ENCODE measurements at regions not wholly inside any gene's neighbourhood (a gene's known extent, or its start where the extent isn't known, plus 50 kb on each side); places are given as distances from the start of the nearest gene placed in this dataset.

DNA sequence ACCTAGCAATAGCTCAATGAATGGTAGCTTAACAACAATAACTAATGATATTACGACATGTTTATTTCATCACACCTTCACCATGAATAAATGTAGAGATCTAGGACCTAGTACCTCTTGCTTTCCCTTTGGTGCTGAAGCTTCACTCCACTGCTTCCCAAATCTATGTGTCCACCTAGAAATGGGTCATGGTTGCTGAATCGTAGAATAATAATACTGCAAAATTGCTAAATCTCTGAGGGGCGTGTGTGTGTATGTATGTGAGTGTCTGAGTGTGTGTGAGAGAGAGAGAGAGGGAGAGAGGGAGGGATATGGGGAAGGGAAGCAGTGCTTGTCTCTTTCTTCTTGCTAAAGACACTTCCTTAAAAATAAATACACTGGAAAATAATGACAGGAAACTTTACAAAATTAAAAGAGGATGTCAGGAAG, 109.3 kb upstream of the BMP2K start:
- H3K9ac ChIP-seq (ENCODE audit: insufficient read depth, low read depth, low read length): no peak overlapping the region
- WGBS (ENCODE audit: low lambda C conversion rate): 14% methylated on average over 3 of the region's 3 CpGs
- no peaks in the 10 kb centered on the region for H4K20me1 ChIP-seq (ENCODE audit: insufficient read depth, low read length)
- DNase-seq (ENCODE audit: low spot score) (no peak), ATAC-seq (no peak), FAIRE-seq (no peak)
- no TSS peak for BruUV-seq (replicated peaks)
- no peaks in the 10 kb centered on the region for H3K79me2 ChIP-seq (ENCODE audit: insufficient read depth, low read length)
- H3K36me3 ChIP-seq (replicated peaks in 1 of 2; ENCODE audit: control insufficient read depth in 1 of 2, insufficient read depth in 2 of 2, low read length in 2 of 2): no peaks in the 10 kb centered on the region
- intact Hi-C loops (cut with micrococcal nuclease; ENCODE audit: unreplicated experiment) (no loop called here), in situ Hi-C loops (cut with HindIII; ENCODE audit: extremely low pct_ligation_motif_present, low pct_unique_long_range_greater_than_20kb) (no loop called here)
- peaks cover 34% of the 10 kb centered on the region for H3K4me1 ChIP-seq (ENCODE audit: insufficient read depth, low read length)
- no peak overlapping the region for H3K4me2 ChIP-seq (ENCODE audit: low read depth, low read length)
- no peak overlapping the region for H2AFZ ChIP-seq (ENCODE audit: low read length)
- CTCF ChIA-PET (ENCODE audit: low intra/inter-chr PET ratio, low total read pairs): no interaction called here
- TF ChIP-seq, protein P1, sequence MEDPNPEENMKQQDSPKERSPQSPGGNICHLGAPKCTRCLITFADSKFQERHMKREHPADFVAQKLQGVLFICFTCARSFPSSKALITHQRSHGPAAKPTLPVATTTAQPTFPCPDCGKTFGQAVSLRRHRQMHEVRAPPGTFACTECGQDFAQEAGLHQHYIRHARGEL (CRISPR knock-in tag; IDR thresholded peaks at IDR 0.05): no peak
- TF ChIP-seq RBM22 (optimal IDR thresholded peaks at IDR 0.05; ENCODE audit: low read length): no peak
- no peak for TF ChIP-seq ZNF720 (CRISPR knock-in tag; IDR thresholded peaks at IDR 0.05)
- no peak for TF ChIP-seq FOXP1 (IDR thresholded peaks at IDR 0.05)
- TF ChIP-seq FOXP1 (CRISPR knock-in tag; IDR thresholded peaks at IDR 0.05): no peak
- TF ChIP-seq, protein P2, sequence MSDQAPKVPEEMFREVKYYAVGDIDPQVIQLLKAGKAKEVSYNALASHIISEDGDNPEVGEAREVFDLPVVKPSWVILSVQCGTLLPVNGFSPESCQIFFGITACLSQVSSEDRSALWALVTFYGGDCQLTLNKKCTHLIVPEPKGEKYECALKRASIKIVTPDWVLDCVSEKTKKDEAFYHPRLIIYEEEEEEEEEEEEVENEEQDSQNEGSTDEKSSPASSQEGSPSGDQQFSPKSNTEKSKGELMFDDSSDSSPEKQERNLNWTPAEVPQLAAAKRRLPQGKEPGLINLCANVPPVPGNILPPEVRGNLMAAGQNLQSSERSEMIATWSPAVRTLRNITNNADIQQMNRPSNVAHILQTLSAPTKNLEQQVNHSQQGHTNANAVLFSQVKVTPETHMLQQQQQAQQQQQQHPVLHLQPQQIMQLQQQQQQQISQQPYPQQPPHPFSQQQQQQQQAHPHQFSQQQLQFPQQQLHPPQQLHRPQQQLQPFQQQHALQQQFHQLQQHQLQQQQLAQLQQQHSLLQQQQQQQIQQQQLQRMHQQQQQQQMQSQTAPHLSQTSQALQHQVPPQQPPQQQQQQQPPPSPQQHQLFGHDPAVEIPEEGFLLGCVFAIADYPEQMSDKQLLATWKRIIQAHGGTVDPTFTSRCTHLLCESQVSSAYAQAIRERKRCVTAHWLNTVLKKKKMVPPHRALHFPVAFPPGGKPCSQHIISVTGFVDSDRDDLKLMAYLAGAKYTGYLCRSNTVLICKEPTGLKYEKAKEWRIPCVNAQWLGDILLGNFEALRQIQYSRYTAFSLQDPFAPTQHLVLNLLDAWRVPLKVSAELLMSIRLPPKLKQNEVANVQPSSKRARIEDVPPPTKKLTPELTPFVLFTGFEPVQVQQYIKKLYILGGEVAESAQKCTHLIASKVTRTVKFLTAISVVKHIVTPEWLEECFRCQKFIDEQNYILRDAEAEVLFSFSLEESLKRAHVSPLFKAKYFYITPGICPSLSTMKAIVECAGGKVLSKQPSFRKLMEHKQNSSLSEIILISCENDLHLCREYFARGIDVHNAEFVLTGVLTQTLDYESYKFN (CRISPR knock-in tag; conservative IDR thresholded peaks at IDR 0.05): no peak
- TF ChIP-seq SNAPC2 (CRISPR knock-in tag; IDR thresholded peaks at IDR 0.05): no peak
- no peak for TF ChIP-seq ZNF329 (CRISPR knock-in tag; IDR thresholded peaks at IDR 0.05; ENCODE audit: low read depth)
- TF ChIP-seq, protein P3, sequence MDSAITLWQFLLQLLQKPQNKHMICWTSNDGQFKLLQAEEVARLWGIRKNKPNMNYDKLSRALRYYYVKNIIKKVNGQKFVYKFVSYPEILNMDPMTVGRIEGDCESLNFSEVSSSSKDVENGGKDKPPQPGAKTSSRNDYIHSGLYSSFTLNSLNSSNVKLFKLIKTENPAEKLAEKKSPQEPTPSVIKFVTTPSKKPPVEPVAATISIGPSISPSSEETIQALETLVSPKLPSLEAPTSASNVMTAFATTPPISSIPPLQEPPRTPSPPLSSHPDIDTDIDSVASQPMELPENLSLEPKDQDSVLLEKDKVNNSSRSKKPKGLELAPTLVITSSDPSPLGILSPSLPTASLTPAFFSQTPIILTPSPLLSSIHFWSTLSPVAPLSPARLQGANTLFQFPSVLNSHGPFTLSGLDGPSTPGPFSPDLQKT (CRISPR knock-in tag; IDR thresholded peaks at IDR 0.05; ENCODE audit: borderline replicate concordance): no peak
- TF ChIP-seq, protein P4, sequence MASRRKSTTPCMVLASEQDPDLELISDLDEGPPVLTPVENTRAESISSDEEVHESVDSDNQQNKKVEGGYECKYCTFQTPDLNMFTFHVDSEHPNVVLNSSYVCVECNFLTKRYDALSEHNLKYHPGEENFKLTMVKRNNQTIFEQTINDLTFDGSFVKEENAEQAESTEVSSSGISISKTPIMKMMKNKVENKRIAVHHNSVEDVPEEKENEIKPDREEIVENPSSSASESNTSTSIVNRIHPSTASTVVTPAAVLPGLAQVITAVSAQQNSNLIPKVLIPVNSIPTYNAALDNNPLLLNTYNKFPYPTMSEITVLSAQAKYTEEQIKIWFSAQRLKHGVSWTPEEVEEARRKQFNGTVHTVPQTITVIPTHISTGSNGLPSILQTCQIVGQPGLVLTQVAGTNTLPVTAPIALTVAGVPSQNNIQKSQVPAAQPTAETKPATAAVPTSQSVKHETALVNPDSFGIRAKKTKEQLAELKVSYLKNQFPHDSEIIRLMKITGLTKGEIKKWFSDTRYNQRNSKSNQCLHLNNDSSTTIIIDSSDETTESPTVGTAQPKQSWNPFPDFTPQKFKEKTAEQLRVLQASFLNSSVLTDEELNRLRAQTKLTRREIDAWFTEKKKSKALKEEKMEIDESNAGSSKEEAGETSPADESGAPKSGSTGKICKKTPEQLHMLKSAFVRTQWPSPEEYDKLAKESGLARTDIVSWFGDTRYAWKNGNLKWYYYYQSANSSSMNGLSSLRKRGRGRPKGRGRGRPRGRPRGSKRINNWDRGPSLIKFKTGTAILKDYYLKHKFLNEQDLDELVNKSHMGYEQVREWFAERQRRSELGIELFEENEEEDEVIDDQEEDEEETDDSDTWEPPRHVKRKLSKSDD (CRISPR knock-in tag; IDR thresholded peaks at IDR 0.05; ENCODE audit: low read depth): no peak
- H3K27ac ChIP-seq (ENCODE audit: extremely low read length, insufficient read depth, low read length): no peak overlapping the region
- no peak overlapping the region for H3K4me3 ChIP-seq (replicated peaks in 1 of 3; ENCODE audit: insufficient read depth in 1 of 3, low read depth in 2 of 3, low read length in 3 of 3)
- POLR2A ChIA-PET: no interaction called here
- no peaks in the 10 kb centered on the region for H3K27me3 ChIP-seq (ENCODE audit: control insufficient read depth in 1 of 2, insufficient read depth in 2 of 2, low read length in 2 of 2)
- H3K9me3 ChIP-seq (ENCODE audit: low read length): no peaks in the 10 kb centered on the region

Measured in HepG2 (cell line).